ENCODE measurements at regions not wholly inside any gene's neighbourhood (a gene's known extent, or its start where the extent isn't known, plus 50 kb on each side); places are given as distances from the start of the nearest gene placed in this dataset.

DNA sequence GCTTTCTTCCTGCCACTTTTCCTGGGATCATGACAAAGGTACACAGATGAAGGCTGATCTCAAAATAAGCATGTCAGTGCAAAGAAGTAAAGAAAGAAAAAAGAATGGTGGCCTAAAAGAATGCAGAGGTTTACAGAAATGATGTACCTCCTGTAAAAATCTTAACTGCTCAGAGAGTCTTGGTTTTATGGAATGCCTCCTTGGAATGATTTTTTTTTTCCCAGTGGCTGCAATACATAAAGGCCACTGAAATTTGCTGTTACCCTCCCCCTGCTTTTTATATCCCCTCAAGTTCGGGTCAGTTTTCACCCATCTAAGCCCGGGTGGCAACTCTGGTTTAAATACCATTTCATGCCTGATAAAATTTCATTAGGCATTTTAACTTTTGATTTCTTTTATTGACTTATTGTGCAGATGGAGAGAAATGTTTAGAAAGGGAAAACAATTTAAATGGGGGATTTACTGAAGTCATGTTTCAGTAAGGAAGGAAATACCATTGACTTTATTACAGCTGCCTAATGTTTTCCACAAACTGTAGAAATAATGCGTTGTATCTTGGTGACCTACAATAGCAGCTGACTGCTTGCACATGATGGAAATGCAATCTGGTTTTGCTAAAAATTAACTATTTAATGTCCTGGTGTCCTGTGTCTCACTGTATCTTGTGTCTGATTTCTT is 102.5 kb downstream of the SAMD9 start:
- no peak for DNase-seq

GRCh38 chr7:93014410-93014809 is 103.4 kb downstream of the SAMD9 start:
- no peak for DNase-seq

DNA sequence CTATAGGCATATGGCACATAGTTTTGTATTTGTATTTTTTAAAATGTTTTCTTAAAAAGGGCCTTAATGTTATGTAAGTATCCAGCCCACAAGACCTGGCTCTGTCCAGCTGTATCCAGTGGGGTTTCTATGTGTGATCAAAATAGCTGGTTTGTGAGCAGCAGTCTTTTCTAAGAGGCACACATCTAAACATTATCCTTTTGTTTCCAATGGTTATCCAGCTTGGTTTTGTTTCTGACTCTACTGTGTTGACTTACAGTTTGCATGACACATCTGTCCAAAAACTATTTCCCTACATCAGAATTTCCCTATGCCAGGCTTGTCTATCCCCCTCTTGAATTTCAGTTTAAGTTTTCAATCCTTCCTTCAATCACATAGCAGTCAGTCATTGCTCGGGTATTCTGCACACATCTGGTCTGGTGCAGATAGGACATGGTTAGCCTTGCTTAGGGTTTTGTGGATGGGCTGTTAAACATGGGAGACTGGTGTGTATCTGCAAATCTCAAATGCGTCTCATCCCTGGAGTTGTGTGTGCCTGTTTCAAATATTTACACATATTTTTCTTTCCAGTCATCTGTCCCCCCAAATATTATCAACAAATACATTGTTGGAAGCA is 104.2 kb downstream of the SAMD9 start:
- no peak for DNase-seq

DNA sequence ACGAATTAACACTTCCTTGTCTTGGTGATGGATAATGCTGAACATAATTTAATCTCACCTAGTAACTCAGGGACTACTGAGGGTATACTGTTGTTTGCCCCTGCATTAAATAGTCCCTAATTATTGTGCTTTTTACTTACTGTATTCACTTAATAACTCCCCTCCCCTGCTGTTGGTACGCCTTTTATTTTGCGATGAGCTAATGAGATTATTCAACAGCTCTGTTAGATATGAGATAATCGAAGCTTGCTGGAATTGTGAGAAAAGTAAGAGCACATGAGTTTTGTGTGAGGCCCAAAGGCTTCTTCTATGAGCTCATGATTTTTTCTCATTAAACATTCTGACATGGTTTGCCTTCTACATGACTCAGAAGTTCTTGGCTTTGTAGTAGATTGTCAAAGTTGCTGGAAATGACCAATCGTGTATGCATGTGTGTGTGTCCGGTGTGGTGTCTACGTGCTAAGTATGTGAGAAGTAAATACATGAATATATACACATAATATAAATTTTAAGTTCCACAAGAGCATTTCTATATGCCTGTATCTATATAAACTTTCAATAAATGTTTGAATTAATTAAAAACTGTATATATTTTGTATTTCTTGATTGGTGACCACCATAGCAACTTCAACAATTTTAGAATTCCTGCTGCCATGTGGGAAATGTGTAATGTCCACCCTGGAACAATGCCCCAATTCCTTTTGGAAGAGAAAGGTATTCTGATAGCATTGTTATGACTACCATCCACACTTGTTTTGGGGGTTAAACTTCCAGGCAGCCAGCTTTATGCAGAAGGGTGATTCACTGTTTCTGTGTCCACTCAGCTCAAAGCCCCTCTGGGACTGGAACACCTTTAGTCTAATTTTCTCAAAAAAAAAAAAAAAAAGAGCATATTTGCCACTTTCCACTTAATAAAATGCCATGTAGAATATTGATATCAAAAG is 106.2 kb downstream of the SAMD9 start:
- no peak for DNase-seq

DNA sequence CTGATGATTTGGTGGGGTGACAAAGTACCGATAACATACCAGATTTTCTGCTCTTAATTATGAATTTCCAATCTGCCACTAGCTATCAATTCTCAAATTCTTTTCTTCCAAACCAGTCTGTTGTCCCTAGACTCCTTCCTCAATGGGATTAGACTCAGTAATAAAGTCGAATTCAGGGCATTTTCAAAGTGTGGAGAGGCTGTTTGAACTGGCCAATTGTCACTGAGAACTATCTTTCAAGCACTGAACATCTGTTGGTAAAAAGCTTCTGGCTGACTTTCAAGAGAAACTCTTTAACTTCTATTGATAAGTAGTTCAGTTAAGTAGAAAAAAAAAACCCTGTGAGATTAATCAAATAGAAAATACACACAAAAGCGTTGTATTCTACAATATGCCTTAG is 108.9 kb downstream of the SAMD9 start:
- DNase-seq: no peak

DNA sequence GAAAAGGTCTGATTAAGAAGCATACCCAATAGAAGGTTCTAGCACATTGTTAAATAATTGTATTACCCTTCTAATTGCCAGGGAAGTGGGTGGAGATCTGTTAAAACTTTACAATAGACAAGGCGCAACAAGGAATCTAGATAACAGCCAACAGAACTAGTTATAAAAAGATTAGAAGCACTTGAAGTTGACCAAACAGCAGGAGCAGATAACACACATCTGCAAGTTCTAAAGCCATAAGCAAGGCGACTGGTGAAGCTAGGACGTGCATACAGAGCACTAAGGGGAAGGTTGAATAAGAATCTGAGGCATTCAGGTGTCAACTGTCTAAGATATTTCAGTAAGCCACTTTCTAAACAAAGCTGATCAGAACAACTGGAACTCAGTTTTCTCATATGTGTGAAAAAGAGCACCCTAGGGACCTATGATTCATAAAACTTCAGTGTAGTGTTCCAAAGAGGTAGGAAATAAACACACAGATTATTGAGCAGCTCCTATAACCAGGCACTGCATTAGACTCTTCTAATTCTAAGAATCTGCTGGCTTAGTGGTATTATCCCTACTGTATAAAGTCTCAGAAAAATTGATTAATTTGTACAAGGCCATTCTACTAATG is 111.2 kb downstream of the SAMD9 start:
- DNase-seq: no peak

- no peak for DNase-seq
Measured at GRCh38 chr7:93004906-93005305, 112.9 kb downstream of the SAMD9 start.

GRCh38 chr7:92997719-92998118 is 120.1 kb downstream of the SAMD9 start:
- DNase-seq: no peak

- no peak for DNase-seq
Measured at GRCh38 chr7:92997152-92997551, 120.6 kb downstream of the SAMD9 start.

DNA sequence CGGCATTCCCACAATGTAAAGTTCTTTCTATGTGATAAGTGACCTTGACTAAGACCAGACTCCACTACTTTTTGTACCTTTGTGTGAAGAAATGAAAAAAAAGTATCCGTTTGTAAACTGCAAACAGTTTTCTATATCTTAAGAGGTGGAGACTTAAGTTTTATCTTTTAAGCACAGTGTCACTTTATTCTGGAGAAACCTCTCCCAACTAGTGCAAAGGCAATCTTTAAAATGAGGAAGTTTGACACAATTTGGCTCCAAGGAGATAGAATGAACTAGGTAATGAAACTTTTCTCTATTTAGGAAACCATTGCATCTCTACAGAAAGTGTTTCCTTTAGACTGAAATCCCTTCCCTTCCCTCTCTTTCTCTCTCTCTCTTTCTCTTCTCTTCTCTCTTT is 122.9 kb downstream of the SAMD9 start:
- no peak for DNase-seq

- DNase-seq: no peak
Measured at GRCh38 chr7:92992932-92993331, 124.8 kb downstream of the SAMD9 start.

DNA sequence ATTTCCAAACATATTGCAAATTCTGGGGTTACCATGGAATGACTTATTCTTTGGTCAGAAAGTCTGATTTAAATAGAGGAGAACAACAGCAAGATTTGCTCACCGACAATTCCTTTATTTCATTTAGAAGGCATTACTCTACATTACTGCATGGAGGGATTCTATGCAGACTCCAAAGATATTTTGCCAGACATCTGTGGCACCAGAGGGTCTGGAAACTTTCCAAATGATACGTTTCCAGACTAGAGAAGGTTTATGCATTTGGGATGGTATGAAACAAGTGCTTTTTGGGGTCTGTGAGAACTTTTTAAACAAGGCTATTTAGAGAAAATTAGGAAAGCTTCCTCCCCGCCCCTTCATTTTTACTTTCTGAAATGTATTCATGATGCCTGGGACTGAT is 125.3 kb downstream of the SAMD9 start:
- DNase-seq: no peak

GRCh38 chr7:92991190-92991589 is 126.6 kb downstream of the SAMD9 start:
- no peak for DNase-seq

DNA sequence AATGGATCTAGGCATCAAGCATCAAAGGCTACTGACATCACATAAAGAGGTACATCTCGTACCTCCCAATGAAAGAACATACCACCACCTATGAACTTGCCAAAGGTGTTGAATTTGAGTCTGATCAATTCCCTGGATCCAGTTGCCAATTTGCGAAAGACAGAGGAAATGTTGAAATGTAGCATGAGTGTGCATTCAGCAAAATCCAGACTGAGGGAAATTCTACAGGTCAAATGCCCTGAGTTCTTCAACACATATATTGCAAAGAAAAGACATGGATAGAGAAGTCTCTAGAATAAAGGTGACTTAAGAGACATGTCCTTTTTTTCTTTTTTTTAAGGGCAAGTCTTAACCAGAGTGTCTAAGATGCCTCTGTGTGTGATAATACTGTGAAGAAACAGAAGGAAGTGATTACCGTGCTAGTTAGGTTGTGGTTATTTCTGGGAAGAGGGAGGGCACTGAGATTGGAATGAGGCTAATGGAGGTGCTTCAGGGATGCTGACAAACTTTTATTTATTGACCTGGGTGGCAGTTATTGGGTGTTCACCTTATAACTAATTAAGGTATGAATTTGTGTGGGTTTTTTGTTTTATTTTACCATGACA is 128.7 kb downstream of the SAMD9 start:
- DNase-seq: no peak

DNA sequence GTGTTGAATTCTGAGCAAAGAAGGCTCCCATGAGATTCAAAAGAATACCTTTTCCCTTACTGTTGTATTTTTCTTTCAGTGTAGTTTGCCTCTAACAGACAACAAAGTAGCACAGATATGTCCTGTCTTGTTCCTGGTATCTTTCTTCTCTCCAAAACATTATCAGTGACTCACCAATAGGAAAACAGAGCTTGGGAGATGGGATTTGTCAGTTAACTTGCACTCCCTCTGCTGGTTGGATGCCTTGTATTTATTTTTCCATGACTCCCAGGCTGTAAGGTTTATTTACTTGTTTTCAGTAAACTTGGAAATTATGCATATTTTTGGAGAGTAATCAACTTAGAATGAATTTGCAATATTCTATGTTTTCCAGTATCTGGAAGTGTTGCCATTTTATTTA is 129.7 kb downstream of the SAMD9 start:
- DNase-seq: no peak

- DNase-seq: no peak
Measured at GRCh38 chr7:92987538-92987937, 130.2 kb downstream of the SAMD9 start.

DNA sequence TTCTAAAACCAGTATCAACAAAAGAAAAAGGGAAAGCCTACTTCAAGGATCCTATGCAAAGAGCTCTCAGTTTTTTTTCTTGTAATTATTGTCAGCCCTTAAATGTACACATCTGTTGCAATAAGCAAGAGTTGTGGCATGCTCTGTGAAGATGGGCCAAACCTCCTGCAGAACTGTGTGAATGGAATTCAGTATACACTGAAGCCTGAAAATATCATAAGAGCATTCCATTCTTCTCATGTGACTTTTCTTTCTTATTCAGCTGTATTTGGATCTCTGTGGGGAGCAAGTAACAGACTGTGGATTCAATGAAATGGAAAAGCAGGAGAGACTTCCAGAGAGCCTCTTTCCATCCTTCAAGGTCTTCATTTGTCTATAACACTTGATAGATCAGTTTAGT is 130.7 kb downstream of the SAMD9 start:
- no peak for DNase-seq

- no peak for DNase-seq
Measured at GRCh38 chr7:92982928-92983327, 134.9 kb downstream of the SAMD9 start.

- DNase-seq: no peak
Measured at GRCh38 chr7:92976931-92977330, 140.6 kb upstream of the CDK6 start.

- DNase-seq: no peak
Measured at GRCh38 chr7:92973974-92974373, 137.6 kb upstream of the CDK6 start.

GRCh38 chr7:92973293-92973731 is 136.9 kb upstream of the CDK6 start:
- no peak for DNase-seq

DNA sequence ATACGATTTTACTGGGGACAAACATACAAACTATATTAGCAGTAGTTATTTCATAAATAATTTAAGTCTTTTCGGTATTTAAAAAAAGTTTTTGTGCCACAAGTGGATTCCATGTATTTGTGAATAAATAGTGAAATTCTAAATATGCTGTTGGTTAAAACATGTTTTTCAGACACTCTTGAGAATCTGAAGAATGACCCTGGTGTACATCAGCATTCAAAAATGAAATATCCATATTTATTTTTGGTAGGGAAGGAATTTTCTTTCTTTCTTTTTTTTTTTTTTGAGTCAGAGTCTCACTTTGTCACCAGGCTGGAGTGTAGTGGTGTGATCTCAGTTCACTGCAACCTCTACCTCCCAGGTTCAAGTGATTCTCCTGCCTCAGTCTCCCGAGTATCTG is 136.1 kb upstream of the CDK6 start:
- no peak for DNase-seq

- DNase-seq: no peak
Measured at GRCh38 chr7:92969061-92969460, 132.7 kb upstream of the CDK6 start.

All from stimulated activated CD4-positive, alpha-beta T cell treated with anti-CD3 and anti-CD28 coated beads, Interleukin-4, amount 100 ng/mL, for 4 hours (primary cell).